Astrocyte of the cerebellum (primary cell): ENCODE measurements at regions not wholly inside any gene's neighbourhood (a gene's known extent, or its start where the extent isn't known, plus 50 kb on each side); places are given as distances from the start of the nearest gene placed in this dataset.
"Not testable (repeated sequence)": the region's sequence is repeated elsewhere in the genome, so short reads cannot be mapped to it uniquely, and the experiment has no call there.

Experiments used
- DNase-seq: peaks from one replicate; pipeline ENCODE4 v3.0.0-alpha.2; 2011; ENCODE audit warnings: low read depth
- H3K4me3 ChIP-seq: 2 replicates; pipeline ENCODE4 v1.5.1; 2011; ENCODE audit warnings: mild to moderate bottlenecking, low read depth, low read length, moderate library complexity
- CTCF ChIP-seq: IDR thresholded peaks from 2 replicates; pipeline ENCODE4 v1.5.1; 2012; ENCODE audit warnings: low read length, low read depth, moderate library complexity, mild to moderate bottlenecking; ENCODE audit errors: missing control alignments
- in situ Hi-C: cut with HindIII; loops from 2 replicates; pipeline ENCODE4 v1.10.0; 2017; ENCODE audit warnings: low sequenced_read_pairs

DNA sequence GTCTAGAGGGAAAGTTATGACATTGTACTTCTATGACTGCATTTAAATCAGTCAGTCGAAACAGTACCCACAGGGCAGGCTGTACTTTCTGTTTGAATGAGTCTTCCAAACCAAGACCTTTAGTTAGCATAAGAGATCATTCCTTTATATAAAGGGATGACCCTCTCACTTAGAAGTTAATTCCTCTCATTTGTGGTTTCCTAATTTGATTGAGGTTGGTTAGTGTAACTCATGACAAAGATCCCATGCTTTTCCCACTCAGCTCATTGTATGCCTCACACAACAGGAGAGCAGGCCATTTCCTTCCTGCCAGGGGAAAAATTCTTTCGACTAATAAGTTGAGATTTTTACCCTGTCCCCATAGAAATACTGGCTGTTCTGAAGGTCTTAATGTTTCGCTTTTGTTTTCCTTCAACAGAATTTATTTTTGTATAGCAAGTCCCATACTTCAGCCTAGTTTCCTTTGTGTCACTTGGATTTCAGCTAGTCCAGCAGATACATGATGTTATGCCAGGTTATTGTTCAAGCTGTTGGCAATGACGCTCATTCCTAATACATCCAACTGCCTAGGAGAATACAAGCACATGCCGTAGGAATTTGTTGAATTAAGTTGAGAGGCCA lies 500.7 kb downstream of the SPATA31D1 start:
- no peak for DNase-seq
- in situ Hi-C loops = no loop called here
- no peak for TF ChIP-seq CTCF
- H3K4me3 ChIP-seq = no peak overlapping the region

DNA sequence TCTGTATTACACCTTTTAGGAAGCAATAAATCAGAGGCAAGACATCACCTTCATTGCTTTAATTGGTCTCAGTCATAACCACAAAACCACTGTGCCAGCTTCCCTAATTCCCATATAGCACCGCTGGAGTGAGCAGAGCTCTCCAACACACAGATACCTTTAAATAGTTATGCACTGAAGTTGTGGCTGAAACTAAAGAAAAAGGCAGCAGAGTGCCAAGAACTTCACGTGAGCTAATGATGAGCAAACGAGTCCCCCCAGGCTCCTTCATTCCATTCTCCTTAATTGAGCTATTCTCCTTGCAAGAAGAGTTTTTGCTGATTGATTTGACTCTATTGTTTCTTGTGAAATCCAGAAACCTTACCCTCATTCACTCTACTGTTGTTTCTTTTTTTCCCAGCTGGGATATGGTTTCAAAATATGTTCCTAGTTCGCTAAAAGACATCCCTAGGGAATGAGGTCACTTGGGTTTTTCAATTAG lies 501.5 kb downstream of the SPATA31D1 start:
- H3K4me3 ChIP-seq = no peak overlapping the region
- peak; percentile 89 for DNase-seq
- no peak for TF ChIP-seq CTCF
- in situ Hi-C loops = no loop called here

GRCh38 chr9:82490821-82491220 lies 502.2 kb downstream of the SPATA31D1 start:
- in situ Hi-C loops, DNase-seq, H3K4me3 ChIP-seq: not testable (repeated sequence)

DNA sequence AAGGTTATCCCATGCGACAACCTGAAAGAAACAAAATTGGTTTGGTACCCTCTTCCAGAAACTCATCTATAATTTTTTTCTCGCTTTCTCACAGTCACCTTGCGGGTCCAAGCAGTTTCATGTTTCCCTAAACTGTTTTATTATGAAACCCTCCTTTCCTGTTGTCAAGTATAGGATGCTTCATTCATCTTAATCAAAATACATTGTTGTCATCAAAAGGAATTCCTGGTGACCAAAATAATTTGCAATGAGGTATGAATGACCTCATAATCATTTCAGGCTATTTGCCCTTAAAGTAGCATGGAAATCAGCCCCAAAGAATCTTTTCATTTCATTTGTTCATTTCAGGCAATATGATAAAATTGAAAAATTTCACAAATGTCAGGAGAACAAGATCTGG lies 503.0 kb downstream of the SPATA31D1 start:
- no peak for DNase-seq
- in situ Hi-C loops = no loop called here
- TF ChIP-seq CTCF = no peak

GRCh38 chr9:82492274-82492673 lies 503.7 kb downstream of the SPATA31D1 start:
- no peak overlapping the region for H3K4me3 ChIP-seq
- in situ Hi-C loops = no loop called here
- no peak for TF ChIP-seq CTCF
- DNase-seq = no peak

More for the DNA sequence above, 503.0 kb downstream of the SPATA31D1 start:
- no peak overlapping the region for H3K4me3 ChIP-seq

DNA sequence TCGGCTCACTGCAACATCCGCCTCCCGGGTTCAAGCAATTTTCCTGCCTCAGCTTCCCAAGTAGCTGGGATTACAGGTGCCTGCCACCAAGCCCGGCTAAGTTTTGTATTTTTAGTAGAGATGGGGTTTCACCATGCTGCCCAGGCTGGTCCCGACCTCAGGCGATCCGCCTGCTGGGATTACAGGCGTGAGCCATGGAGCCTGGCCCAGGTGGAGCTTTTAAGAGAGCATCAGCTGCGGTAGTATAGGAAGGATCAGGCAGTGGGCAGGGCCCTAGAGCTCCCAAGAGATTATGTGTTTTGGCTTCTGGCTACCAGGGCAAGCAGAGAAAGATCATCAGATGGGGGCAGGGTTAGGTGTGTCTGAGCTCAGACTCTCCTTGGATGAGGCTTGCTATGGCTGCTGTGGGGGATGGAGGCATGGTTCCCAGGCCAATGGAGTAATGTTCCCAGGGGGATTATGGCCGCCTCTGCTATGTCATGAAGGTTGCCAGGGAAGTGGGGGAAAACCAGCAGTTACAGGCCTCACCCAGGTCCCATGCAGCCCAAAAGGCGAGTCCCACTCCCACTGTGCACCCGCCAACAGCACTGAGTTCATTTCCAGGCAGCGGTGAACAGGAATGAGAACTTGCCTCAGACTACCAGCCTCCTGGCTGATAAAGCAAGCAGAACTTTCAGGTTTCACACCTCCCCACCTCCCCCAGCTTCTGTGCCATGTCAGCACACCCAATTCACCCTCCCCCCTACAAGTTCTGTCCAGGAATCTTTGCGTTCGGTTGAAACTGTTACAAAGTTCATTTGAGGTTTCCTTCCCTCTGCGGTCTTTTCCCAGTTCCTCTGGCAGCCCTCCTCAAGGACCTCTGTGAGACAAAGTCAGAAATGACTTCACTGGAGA lies 507.6 kb downstream of the SPATA31D1 start:
- H3K4me3 ChIP-seq = no peak overlapping the region
- in situ Hi-C loops = no loop called here
- TF ChIP-seq CTCF = no peak
- no peak for DNase-seq

- TF ChIP-seq CTCF = no peak
- no peak for DNase-seq
- H3K4me3 ChIP-seq = no peak overlapping the region
- in situ Hi-C loops = no loop called here
These were observed 510.2 kb downstream of the SPATA31D1 start for GRCh38 chr9:82498541-82499317.
